SIG-M5 (cell line): ENCODE measurements at regions not wholly inside any gene's neighbourhood (a gene's known extent, or its start where the extent isn't known, plus 50 kb on each side); places are given as distances from the start of the nearest gene placed in this dataset.
"Not testable (repeated sequence)": the region's sequence is repeated elsewhere in the genome, so short reads cannot be mapped to it uniquely, and the experiment has no call there.

Experiments used
- DNase-seq: peaks from one replicate; lab custom pipeline; 2025; lab: John Stamatoyannopoulos, UW

DNA sequence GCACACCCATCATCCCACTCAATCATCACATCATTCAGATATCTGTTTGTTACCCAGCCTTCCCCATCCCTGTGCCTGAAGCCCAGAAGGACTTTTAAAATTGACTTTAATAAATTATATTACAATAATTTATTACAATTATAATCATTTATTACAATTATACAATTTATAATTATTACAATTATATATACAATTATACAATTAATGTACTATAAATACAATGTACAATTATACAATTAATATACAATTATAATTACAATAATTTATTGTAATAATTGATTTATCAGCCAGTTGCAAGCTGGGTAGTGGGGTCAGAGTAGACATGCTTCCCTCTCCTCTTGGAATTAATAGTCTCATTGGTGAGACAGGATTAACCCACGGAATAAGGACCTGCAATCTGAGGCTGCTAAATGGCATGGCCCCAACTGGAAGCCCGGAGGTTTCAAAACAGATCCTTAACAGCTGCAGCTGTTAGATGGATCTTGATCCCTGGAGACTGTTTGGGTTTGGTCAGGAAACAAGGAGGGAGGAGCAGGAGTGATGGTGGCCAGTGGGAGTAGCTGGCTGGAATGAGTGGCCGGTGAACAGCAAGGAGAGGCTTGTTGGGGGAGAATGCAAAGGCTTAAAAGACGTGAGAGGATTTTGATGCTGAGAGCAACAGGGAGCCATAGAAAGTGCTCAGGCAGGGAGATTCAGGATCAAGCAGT is 402.8 kb upstream of the PODXL start:
- DNase-seq: no peak

DNA sequence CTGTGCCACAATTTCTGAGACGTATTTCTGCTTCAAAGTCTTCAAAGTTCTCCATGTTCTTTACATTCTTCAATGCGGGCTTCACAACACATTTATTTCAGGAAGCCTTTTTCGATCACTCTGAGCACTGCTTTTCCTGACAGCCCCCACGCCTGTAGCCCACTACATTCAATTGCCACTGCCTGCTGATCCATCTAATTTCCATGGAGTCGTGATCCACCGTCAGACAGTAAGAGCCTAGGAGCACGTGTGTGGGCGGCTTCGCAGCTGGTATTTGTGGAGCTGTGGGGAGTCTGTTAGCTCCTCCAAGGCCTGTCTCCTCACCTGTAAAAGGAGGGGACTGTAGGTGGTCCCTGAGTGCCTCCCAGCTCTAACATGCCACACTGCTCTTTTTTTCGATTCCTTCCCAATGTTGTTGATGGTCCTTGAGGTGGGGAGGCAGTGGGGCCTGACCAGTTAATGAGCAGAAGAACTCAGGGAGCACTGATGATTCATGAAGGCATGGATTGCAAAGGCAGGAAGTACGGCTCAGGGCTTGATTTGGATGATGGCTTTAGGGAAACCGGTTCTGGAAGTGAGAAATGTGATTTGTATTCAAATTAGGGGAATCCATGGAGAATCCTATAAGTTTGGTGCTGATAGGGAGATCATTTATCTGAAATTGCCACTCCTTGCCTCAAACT is 401.1 kb upstream of the PODXL start:
- DNase-seq: no peak

DNA sequence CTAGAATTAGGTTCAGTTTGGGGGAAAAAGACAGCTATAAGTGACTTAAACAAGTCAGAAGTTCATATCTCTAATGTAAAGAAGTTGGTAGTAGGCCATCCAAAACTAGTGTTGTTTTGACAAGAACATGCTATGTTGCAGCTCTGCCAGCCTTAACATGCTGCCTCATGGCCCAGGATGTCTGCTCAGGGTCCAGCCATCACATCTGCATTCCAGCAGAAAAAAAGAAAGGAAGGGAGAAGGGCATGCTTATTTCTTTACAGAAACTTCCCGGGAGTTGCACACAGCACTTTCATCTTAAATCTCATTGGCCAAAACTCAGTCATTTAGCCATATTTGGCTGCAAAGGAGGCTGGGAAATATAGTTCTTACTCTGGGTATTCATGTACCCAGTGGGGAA is 400.4 kb upstream of the PODXL start:
- DNase-seq: no peak

- DNase-seq: no peak
Observed at GRCh38 chr7:131955679-131956078, 399.3 kb upstream of the PODXL start.

GRCh38 chr7:131953184-131953583 is 396.8 kb upstream of the PODXL start:
- DNase-seq: no peak

- no peak for DNase-seq
Observed at GRCh38 chr7:131952365-131952764, 395.9 kb upstream of the PODXL start.

GRCh38 chr7:131950758-131951157 is 394.3 kb upstream of the PODXL start:
- DNase-seq: no peak

DNA sequence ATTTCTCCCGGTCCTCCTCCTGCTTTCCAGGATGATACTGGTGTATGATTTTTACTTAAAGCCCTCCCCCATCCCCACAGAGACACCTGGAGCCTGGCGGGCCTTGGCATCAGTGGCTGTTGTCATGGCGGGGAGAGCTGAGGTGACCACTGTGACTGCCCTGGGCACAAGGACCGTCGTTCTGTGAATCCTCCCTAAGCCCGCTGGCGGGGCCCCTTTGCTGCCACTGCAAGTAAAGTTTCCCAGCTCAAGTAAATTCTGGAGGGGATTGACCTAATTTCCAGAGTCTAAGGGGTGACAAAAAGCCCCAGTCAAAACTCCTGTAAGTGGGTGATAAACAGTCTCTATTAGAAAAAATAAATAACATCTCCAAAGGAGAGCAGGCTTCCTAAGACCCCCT is 393.2 kb upstream of the PODXL start:
- DNase-seq: no peak

GRCh38 chr7:131948434-131949053 is 392.1 kb upstream of the PODXL start:
- no peak for DNase-seq

GRCh38 chr7:131947661-131948060 is 391.2 kb upstream of the PODXL start:
- DNase-seq: no peak

GRCh38 chr7:131945957-131946544 is 389.6 kb upstream of the PODXL start:
- DNase-seq: no peak

GRCh38 chr7:131945313-131945911 is 389.0 kb upstream of the PODXL start:
- no peak for DNase-seq

- no peak for DNase-seq
Observed at GRCh38 chr7:131944556-131945069, 388.2 kb upstream of the PODXL start.

GRCh38 chr7:131943646-131944045 is 387.2 kb upstream of the PODXL start:
- DNase-seq: no peak

DNA sequence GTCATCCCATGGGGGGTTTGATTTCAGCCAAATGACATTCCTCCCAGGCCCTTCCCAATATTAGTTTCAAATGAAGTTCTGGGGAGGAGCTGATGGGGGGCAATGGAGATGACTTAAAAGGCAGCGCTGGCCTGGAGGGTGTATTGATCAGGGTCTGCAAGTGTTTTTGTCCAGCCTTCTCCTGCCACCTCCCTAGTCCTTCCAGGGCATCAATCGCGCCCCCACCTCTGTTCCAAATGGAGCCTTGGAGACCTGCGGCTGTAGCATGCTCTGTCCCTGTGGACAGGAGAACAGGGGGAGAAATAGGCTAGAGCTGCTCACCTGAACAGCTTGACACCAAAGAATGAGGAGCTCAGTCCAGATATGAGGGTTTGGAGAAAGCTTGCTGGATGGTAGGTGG is 386.8 kb upstream of the PODXL start:
- no peak for DNase-seq

DNA sequence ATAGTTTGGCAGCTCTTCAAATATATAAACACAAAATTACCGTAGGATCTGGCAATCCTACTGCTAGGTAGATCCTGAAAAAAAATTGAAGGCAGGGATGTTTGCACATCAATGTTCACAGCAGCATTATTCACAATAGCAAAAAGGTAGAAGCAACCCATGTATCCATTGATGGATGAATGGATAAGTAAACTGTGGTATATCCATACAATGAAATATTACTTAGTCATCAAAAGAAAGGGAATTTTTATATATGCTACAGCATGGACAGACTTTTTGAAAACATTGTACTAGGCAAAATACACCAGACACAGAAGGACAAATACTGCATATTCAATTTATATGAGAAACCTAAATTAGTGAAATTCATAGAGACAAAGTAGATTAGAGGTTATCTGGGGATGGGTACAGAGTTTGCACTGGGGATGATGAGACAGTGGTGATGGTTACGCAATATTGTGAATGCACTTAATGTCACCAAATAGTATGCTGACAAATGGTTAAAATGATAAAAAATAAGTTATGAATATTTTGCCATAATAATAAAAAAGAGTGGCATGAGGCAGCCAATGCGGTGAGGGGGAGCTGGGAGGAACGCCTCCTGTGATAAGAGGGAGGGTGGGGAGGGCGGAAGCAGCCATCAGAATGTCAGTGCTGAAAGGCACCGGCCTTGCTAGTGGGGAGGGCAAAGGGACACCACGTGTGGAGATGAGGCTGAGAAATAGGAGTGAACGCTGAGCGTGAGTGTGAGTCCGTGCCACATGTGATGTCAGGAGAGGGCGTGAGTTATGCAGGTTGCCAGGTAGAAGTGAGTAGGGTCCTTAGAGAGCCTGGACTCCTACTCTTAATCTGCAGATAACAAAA is 386.1 kb upstream of the PODXL start:
- no peak for DNase-seq

DNA sequence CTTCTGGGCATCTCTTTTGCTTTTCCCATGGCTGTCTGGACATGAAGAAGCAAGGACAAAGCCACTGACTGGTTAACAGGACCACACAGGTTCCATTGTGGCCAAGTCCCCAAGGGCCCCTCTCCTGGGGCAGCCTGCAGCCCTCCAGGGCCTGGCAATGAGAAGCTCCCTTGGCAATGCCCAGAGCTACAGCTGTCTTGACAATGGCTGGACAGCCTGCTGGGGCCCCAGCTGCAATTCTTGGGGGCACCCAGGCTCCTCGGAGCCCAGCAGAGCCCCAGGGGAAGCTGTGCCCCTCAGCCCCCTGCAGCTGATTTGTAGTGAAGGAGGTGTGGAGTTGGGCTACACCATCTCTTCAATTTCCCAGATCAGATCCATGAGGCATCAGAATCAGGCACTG is 384.9 kb upstream of the PODXL start:
- DNase-seq: no peak

- no peak for DNase-seq
Observed at GRCh38 chr7:131940621-131941165, 384.3 kb upstream of the PODXL start.

DNA sequence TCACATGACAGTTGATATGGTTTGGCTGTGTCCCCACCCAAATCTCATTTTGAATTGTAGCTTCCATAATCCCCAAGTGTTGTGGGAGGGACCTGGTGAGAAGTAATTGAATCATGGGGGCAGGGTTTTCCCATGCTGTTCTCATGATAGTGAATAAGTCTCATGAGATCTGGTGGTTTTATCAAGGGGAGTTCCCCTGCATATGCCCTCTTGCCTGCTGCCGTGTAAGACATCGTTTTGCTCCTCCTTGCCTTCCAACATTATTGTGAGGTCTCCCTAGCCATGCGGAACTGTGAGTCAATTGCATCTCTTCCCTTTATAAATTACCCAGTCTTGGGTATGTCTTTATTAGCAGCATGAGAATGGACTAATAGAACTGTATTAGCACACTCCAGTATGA is 382.4 kb upstream of the PODXL start:
- not testable (repeated sequence) for DNase-seq

DNA sequence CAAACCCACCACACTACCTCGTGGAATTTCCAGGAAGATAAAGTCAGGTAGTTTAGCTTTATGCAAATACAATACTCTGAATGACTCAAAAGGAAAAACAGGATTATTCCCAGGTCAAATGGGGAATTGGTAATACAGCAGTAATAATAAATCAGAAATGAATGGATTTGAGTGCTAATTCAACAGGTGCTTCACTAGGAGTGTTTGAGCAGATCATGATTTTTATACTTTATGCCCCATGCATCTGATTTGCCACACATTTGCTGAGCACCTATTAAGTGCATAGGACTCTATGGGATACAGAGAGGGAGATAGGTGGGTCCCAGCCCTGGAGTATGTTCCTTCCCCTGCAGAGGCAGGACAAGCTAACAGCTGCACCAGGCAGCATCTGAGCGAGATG is 381.4 kb upstream of the PODXL start:
- DNase-seq: no peak

DNA sequence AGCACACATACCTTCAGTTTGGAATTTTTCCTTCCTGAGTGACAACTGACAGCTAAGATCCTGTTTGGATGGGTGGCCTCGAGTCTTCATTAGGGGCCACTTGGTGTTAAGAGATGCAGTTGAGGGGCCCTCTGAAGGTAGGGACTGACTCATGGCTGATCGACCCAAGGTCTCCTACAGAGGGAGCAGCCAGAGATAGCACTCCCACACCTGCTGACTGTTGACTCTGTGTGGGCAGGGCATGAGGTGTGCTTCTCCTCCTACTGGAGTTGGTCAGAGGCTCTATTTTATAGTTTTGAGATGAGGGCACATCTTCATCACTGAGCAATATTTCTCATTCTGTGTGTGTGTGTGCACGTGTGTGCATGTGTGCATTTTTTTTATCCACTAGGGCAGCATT is 378.8 kb upstream of the PODXL start:
- DNase-seq: no peak
